NCI-H1417 (cell line): ENCODE measurements at regions not wholly inside any gene's neighbourhood (a gene's known extent, or its start where the extent isn't known, plus 50 kb on each side); places are given as distances from the start of the nearest gene placed in this dataset.

Experiments
- DNase-seq, 3 experiments: peaks; one replicate each; lab custom pipeline; 2025; lab: John Stamatoyannopoulos, UW

DNA sequence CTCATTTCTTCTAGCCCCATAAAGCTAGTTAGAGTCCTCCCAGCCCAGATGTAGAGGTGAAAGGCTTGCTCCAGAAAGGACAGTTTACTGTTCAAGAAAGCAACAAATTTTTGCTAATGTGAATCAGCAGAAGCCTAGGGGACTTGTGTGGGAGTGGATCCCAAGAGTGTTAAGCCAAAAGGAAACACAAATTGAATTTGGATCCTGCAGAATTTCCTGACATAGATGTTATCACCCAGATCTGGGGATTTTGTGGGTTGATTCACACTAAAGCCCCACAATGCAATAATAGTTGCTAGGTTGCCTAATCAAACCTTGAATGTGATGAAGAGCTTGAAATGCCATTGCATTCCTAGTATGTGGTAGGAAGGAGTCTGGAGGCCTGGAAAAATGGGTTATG is 135.2 kb upstream of the HS3ST3A1 start:
- DNase-seq = no peak

DNA sequence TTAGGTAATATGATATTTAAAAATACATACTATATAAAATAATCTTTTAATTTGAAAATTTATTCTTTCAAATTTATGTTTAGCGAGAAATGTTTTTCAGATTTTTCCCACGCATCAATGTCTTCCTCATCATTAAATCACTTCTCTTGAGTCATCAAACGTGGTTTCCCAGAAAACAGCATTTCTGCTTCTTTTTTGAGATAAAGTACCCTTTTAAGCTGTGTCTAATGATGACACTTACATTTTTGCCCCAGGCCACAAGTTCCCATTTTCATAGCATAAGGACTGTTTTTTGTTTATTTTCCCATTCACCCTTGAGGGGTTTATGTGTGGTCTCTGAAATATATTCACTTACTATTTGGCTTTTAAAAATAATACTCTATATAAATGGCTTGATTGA is 139.0 kb upstream of the HS3ST3A1 start:
- no peak for DNase-seq

- no peak for DNase-seq
Observed at GRCh38 chr17:13741744-13742143, 140.0 kb upstream of the HS3ST3A1 start.

DNA sequence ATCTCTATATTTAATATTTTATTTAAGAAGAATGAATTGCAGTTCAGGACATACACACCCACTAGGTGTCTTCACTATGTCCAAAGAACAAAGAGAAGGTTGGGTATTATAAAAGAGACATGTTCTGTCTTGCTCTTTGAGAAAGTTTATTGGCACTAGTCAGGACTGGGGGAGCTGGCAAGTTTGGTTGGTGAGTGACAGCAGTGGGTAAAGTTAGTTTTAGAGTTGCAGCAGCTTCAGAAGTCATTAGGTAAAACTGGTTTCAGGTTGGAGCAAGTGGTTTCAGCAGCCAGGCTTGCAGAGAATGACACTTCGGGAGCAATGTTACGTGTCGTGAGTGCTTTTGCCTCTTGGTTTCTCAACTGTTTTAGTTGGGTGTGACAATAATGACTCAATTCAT is 142.2 kb upstream of the HS3ST3A1 start:
- no peak for DNase-seq

DNA sequence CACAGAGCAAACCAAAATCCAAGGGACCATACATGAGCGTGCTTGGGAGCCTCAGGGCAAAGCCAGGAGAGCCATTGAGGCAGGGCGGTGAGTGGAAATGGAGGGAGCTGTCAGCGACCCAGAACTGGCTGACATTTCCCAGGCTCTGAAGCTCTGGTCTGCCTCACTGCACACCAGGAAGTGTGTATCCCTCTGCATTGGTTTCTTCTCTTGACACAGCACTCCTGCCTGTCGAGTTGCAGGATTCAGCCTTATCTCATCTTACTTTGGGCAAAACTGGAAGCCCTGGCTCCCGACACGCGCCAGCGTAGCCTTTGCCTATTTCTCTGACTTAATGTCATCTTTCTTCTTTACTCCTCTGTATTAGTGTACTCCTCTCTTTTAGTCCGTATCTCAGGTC is 144.7 kb upstream of the HS3ST3A1 start:
- no peak for DNase-seq

GRCh38 chr17:13749166-13749890 is 147.6 kb upstream of the HS3ST3A1 start:
- DNase-seq = no peak

DNA sequence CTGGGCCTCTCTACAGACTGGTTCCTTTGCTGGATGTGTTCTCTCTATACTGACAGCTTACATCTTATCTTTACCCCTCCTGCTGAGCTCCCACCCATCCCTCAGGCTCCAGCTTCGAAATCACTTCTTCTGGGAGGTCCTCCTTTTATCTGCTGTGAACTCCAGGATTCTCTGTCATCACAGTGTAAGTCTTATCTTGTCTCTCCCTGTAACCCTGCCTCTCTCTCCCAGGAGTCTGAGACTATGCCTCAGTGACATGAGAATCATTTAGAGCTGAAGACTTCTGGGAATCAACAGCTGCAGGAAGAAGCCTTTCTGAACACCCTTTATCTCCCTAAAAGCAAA is 148.1 kb upstream of the HS3ST3A1 start:
- DNase-seq = no peak

DNA sequence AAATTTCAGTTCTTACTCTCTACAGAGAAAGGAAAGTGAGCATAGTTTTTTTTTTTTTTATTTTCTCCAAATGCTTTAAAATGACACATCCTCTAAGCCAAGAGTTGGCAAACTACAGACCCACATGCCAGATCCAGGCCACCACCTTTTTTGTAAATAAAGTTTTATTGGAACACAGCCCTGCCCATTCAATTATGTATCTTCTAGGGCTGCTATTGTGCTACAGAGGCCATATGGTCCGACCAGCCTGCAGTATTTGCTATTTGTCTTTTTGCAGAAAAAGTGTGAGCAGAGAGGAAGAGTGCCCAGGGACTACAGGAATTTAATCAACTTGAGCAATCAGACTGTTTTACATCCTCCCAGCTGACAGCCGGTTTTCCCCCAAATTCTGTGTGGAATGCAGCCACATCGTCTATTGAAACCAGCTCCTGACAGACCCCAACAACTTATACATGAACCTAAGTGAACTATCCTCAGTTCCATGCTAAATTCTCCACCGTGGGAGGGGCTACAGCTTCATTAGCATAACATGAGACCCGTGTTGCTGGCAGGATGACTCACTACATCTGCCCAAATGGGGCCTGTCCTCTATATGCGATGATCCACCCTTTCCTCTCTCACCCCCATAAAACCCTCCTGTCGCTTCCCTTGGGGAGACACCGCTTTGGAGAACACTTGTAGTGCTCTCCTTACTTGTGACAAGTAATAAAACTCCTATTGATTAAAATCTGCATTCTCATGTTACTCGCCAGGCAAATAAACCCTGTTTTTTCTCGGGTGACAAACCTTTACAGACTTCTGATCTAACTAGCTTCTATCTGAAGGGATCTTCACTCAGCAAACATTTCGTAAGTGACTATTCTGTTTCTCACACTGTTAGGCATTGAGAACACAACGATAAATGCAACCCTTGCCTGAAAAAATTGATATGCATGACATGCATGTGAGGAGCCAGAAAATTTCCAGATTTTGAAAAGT is 149.4 kb upstream of the HS3ST3A1 start:
- DNase-seq = no peak

GRCh38 chr17:13753154-13753553 is 151.4 kb upstream of the HS3ST3A1 start:
- DNase-seq = no peak

GRCh38 chr17:13753771-13754170 is 152.0 kb upstream of the HS3ST3A1 start:
- no peak for DNase-seq

GRCh38 chr17:13755851-13756250 is 154.1 kb upstream of the HS3ST3A1 start:
- no peak for DNase-seq

GRCh38 chr17:13756763-13757162 is 155.0 kb upstream of the HS3ST3A1 start:
- no peak for DNase-seq

DNA sequence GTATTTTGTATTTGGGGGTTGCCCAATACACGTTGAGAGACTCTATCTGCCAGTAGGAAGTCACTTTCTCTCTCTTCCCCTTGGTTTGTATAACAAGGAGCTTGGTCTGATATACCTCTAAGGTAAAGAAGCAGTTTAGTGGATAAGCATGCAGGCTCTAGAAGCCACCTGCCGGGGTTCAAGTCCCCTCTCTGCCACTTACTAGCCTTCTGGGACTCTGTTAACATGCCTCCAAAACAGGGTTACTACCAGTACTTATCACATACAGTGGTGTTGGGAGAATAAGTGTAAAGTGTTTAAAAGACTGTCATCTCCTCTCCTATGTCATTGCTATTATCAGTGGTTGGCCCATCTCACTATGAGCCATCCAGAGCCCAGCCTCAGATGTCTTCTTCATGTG is 156.1 kb upstream of the HS3ST3A1 start:
- no peak for DNase-seq

GRCh38 chr17:13759518-13760335 is 158.0 kb upstream of the HS3ST3A1 start:
- no peak for DNase-seq

GRCh38 chr17:13761038-13761603 is 159.4 kb upstream of the HS3ST3A1 start:
- no peak for DNase-seq

DNA sequence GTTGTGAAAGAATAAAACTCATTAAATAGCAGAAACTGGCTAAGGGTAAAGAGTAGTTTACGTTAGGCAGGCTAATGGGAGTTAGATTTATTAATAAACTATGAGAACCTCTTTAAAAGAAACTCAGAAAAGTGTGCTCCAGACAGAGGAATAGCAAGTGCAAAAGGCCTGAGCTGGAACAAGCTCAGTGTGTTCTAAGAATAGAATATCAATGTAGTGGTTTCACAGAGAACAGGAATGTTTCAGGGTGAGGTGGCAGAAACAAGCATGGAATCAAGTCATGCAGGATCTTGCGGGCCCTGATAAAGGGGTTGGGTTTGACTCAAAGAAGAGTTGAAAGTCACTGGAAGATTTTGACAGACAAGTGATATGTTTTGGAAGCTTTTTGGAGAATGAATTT is 164.0 kb upstream of the HS3ST3A1 start:
- DNase-seq = no peak

DNA sequence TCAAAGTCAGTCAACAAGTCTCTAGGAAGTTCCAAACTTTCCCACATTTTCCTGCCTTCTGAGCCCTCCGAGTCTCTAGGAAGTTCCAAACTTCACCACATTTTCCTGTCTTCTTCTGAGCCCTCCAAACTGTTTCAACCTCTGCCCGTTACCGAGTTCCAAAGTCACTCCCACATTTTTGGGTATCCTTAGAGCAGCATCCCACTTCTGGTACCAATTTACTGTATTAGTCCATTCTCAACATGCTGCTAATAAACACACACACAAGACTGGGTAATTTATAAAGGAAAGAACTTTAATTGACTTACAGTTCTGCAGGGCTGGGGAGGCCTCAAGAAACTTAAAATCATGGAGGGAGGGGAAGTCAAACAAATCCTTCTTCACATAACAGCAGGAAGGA is 169.0 kb upstream of the HS3ST3A1 start:
- no peak for DNase-seq

- no peak for DNase-seq
Observed at GRCh38 chr17:13775450-13775849, 173.7 kb upstream of the HS3ST3A1 start.

DNA sequence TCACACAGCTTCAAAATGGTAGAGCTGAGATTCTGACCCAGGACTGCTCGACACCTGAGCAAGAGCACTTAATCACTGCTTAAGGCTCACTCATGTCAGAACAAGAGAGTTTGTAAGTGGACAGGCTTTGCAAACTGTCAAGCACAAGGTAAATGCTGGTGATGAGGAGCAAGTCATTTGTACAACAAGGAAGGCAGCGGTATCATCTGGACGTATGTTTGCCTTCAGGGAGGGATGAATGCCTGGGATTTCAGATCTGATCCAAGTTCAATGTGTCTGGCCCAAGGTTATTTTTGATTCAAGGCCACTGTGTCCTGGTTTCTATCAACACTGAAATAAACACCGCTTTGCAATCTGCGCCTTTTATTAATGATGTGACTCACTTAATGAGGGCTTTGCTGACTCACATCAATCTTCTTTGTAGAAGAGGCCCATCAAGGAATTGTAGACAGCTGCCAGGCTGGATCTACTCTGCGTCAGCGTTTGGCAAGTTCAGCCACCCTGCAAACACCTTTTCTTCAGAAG is 174.4 kb upstream of the HS3ST3A1 start:
- DNase-seq = peak in 2 of 3 experiments; percentile 5 to 42

DNA sequence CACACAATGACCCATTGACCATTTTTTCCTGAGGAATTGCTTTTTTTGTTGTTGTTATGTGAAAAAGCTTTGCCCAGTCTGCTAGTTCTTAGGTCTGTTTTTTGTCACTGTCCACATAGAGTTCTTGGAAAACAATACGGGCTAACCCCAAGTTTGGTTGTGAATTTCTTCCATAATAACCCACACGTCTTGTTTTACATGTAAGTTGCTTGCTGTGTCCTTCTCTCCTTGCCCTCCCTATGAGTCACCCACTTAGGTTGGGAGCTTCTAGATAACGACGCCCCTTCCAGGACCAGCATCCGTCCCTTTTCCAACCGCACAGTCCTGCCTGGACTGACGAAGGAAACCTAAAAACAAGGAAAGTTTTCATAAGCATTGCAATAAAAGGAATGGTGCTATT is 175.3 kb upstream of the HS3ST3A1 start:
- DNase-seq = no peak

- no peak for DNase-seq
Observed at GRCh38 chr17:13784434-13785095, 182.8 kb upstream of the HS3ST3A1 start.
